Right atrium auricular region (tissue), 2 donors: ENCODE measurements at regions not wholly inside any gene's neighbourhood (a gene's known extent, or its start where the extent isn't known, plus 50 kb on each side); places are given as distances from the start of the nearest gene placed in this dataset.

Source experiments
- DNase-seq: peaks from one replicate; pipeline ENCODE4 v3.0.0-alpha.2; 2019; ENCODE audit warnings: low spot score
- H3K27ac ChIP-seq, 2 donors: fragments of 200-600 bp; sonication (generic); 1 replicate in 1 of 2; 2 replicates in 1 of 2; pipeline ENCODE4 v1.5.1; 2016 to 2019
- H3K27me3 ChIP-seq, 2 donors: fragments of 200-600 bp; sonication (generic); one replicate each; pipeline versions ENCODE4 v1.5.1 to v1.6.0; 2017 to 2019
- H3K36me3 ChIP-seq: fragments of 200-600 bp; sonication (generic); one replicate; pipeline ENCODE4 v1.5.1; 2016
- H3K4me1 ChIP-seq, 2 donors: fragments of 200-600 bp; sonication (generic); one replicate each; pipeline versions ENCODE4 v1.5.1 to v1.6.0; 2017 to 2019
- H3K4me3 ChIP-seq, 2 donors: fragments of 200-600 bp; sonication (generic); 1 replicate in 1 of 2; 2 replicates in 1 of 2; pipeline ENCODE4 v1.5.1; 2017 to 2019; ENCODE audit warnings: mild to moderate bottlenecking in 1 of 2, moderate library complexity in 1 of 2
- H3K9me3 ChIP-seq, 2 donors: fragments of 200-600 bp; sonication (generic); one replicate each; pipeline ENCODE4 v1.5.1; 2019
- CTCF ChIP-seq, 2 donors: fragments of 200-600 bp; sonication (generic); IDR thresholded peaks; one replicate each; pipeline ENCODE4 v1.5.1; 2019; ENCODE audit warnings: antibody characterized with exemption in 2 of 2

- no peaks in the 10 kb centered on the region for H3K9me3 ChIP-seq
- peak overlapping the region; percentile 19 to 73 for H3K27ac ChIP-seq
These were observed 121.9 kb upstream of the ARHGEF3 start for GRCh38 chr3:56923526-56924224.

GRCh38 chr3:56921573-56922453 is 120.1 kb upstream of the ARHGEF3 start:
- no peak for DNase-seq
- H3K9me3 ChIP-seq: no peaks in the 10 kb centered on the region
- H3K4me3 ChIP-seq: peak overlapping the region in 1 of 2 donors; percentile 24
- H3K4me1 ChIP-seq: peaks cover 0 to 52% of the 10 kb centered on the region in 2 donors
- H3K27ac ChIP-seq: peak overlapping the region; percentile 23 to 73
- H3K27me3 ChIP-seq: no peaks in the 10 kb centered on the region
- H3K36me3 ChIP-seq: no peaks in the 10 kb centered on the region
- TF ChIP-seq CTCF (IDR thresholded peaks at IDR 0.05): no peak

More at GRCh38 chr3:56923526-56924224, 121.9 kb upstream of the ARHGEF3 start:
- TF ChIP-seq CTCF (IDR thresholded peaks at IDR 0.05): no peak
- Histone ChIP-seq H3K4me1 (peaks cover 0 to 68% of the 10 kb centered on the region in 2 donors), H3K36me3 (no peaks in the 10 kb centered on the region), H3K27me3 (no peaks in the 10 kb centered on the region), H3K4me3 (no peak overlapping the region)
- peak; percentile 69 for DNase-seq

GRCh38 chr3:56919797-56920195 is 118.0 kb upstream of the ARHGEF3 start:
- no peak for DNase-seq
- Histone ChIP-seq H3K9me3 (no peaks in the 10 kb centered on the region), H3K27me3 (no peaks in the 10 kb centered on the region), H3K4me1 (peaks cover 0 to 39% of the 10 kb centered on the region in 2 donors), H3K27ac (no peak overlapping the region), H3K36me3 (no peaks in the 10 kb centered on the region), H3K4me3 (no peak overlapping the region)
- no peak for TF ChIP-seq CTCF (IDR thresholded peaks at IDR 0.05)

- DNase-seq: no peak
- no peaks in the 10 kb centered on the region for H3K9me3 ChIP-seq
- peaks cover 0 to 34% of the 10 kb centered on the region in 2 donors for H3K4me1 ChIP-seq
- H3K4me3 ChIP-seq: no peak overlapping the region
- no peaks in the 10 kb centered on the region for H3K27me3 ChIP-seq
- no peak for TF ChIP-seq CTCF (IDR thresholded peaks at IDR 0.05)
- no peaks in the 10 kb centered on the region for H3K36me3 ChIP-seq
- H3K27ac ChIP-seq: no peak overlapping the region
These were observed 117.5 kb upstream of the ARHGEF3 start for GRCh38 chr3:56919137-56919796.

DNA sequence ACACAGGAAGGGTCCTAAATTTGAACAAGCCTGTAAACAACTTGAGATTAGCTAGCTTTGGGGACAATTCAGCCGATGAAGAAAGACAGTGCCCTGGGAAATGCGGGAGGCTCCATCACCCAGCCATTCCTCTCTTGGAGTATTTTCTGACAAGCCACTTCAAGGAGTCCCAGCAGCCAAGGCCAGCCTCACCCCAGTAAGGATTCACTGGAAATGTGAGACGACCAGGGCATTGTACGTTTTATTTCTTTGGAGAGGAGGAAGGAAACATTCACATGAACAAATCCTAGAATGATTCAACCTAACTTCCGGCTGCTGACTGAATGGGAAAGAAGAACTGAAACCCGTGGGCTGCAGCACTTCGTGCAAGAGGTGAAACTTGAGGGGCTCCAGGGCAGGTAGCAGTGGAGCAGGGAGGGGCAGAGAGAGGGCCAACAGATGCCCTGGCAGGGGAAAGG is 116.4 kb upstream of the ARHGEF3 start:
- no peak for TF ChIP-seq CTCF (IDR thresholded peaks at IDR 0.05)
- H3K4me3 ChIP-seq: no peak overlapping the region
- no peaks in the 10 kb centered on the region for H3K36me3 ChIP-seq
- H3K27me3 ChIP-seq: no peaks in the 10 kb centered on the region
- H3K9me3 ChIP-seq: no peaks in the 10 kb centered on the region
- no peak for DNase-seq
- H3K4me1 ChIP-seq: peaks cover 0 to 23% of the 10 kb centered on the region in 2 donors
- no peak overlapping the region for H3K27ac ChIP-seq
